ENCODE measurements at regions not wholly inside any gene's neighbourhood (a gene's known extent, or its start where the extent isn't known, plus 50 kb on each side); places are given as distances from the start of the nearest gene placed in this dataset.

- DNase-seq, result no peak
These were observed 802.5 kb upstream of the SLITRK1 start for GRCh38 chr13:84684804-84685203.

DNA sequence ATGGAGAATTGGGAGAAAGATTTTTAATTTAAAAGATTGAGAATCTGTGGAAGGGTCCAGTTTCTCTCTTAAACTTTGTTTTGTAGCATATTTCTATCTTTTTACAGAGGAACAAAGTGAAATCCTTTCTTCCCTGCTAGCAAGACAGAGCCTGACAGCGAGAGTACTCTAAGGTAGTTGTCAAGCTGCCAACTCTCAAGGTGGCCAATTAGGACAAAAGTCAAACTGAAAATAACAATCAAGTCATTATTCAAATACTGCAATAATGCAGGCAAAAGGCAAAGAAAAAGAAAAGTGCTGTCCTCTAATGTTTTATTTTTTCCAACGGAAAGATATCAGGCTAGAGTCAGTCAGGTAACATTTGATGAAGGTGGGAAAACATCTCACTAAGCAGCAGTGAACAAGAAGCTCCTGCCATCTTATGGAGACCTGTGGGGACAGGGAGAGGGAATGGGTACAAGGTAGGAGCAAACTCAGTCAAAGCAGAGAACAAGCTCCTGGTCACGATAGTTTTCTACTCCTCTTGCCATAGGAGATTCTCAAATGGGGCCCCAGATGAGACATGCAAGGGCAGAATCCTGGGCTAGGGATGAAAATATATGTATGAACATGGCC, 801.9 kb upstream of the SLITRK1 start:
- DNase-seq, result no peak

DNA sequence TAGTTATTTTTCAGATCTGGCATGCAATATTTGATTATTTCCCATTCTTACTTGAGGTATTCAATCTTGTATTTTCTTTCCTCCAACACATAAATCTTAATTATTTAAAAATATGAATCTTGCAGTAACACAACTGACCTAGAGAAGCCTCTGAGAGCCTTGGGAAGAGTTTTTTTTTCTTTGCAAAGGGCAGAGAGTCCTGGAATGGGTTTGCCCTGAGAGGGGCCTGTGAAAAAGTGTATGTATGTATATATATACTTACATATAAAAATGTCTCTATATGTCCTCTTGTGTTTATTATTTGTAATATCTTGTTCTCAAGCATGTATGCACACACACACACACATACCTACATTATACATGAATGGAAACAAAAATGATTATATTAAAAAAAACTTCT, 801.2 kb upstream of the SLITRK1 start:
- no peak for DNase-seq

DNA sequence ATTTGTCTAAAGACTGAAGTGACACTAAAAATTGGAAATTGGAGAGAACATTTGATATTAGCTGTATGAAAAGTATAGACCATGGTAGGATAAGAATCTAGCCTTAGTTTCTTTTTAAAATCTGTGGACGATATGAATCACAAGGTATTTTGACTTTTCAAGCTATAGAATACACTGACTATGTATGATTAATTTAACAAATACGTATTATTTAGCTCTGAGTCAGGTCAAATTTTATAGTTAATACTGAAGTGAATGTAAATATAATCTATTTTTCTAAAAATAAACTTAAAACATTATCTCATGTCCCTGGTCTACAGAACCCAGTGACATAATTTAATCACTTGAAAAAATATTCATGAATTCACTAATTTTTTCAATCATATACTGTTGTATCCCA, 795.6 kb upstream of the SLITRK1 start:
- DNase-seq, result no peak

- DNase-seq, result no peak
These were observed 790.3 kb upstream of the SLITRK1 start for GRCh38 chr13:84672616-84673015.

DNA sequence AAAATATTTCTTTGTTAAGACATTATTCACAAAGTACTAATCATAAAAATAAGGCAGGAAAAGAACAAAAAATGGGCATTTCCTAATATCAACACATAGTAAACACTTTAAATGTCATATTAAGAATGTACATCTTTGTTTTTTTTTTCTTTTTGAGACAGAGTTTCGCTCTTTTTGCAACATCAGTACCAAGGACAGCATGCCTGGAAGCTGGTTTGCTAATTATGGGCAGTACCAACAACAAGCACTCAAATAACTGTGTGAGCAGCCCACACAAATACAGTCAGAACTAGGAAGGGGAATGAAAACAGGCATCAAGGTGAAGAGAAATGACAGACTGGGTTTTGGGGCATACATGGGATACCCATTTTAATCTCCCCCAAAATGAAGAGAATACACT, 788.0 kb upstream of the SLITRK1 start:
- DNase-seq, result no peak

DNA sequence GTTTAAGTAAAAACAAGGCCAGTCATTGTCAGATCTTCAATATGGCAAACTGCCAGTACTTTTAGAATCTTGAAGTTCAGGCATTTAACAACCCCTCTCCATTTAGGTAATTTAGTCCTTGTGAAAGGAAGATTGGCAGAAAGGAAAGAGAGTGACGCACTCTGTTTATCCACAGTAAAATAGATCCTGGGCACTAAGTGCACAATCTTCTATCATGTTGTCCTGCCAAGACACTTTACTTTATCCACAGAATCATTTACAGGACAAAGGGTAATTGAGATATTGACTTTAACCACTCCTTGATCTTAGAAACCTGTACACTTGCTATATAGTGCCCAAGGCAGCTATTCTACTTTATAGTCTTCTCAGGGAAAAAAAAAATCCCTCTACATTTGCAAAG, 786.4 kb upstream of the SLITRK1 start:
- no peak for DNase-seq

DNA sequence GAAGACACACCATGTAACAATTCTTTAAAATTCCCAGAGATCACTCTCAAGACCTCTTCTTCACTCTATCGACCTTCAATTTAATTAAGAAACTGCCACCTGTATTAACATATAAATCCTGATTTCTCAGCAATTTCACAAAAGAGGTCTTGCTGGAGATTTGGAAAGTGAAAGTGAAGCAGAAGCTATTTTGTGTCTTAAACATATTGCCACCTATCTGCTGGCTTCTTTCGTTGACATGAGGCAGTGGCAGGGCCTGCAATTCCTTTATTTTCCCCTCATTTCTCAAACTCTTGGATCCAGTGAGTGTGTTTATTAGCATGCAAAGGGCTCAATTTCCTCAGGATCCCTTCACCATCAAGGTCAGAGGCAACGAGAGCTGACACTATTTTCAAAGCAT, 780.2 kb upstream of the SLITRK1 start:
- no peak for DNase-seq

GRCh38 chr13:84661718-84662117, 779.4 kb upstream of the SLITRK1 start:
- no peak for DNase-seq

- DNase-seq, result no peak
These were observed 777.0 kb upstream of the SLITRK1 start for GRCh38 chr13:84659359-84659661.

DNA sequence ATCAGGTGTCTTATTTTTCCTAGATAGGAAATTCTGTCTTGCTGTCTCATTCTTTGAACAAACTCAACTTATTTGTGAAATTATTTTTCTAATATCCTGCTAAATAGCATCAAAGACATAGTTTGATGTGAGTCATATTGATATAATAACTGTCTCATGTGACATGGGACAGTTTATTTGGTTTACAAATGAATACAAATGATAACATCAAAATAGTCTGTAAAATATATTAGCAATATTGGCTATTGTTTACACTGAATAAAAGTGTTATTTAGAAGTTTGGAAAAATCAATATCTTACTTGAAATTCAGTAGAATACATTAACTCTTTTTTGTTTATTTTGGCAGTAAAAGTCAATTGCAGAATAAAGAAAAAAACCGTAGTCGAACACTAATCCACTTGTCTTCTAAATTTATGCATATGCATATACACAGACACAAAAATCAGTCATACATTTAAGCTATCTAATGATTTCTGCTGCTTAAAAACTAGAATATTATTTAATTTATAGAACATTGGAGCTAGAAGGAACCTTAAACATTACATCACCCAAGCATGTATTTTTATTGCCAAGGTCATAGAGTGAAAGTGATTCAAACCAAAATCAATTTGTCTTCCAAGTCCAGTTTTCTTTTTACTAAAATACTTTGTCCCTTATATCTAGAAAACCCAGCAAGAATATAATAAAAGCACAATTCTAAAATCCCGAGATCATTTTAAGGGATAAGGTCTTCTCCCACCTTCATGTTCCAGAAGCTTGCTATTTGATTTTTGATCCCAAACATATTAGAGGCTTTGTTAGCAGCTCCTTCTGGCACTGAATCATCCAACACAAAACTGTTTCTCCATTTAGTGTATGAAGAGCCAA, 776.5 kb upstream of the SLITRK1 start:
- DNase-seq, result no peak

DNA sequence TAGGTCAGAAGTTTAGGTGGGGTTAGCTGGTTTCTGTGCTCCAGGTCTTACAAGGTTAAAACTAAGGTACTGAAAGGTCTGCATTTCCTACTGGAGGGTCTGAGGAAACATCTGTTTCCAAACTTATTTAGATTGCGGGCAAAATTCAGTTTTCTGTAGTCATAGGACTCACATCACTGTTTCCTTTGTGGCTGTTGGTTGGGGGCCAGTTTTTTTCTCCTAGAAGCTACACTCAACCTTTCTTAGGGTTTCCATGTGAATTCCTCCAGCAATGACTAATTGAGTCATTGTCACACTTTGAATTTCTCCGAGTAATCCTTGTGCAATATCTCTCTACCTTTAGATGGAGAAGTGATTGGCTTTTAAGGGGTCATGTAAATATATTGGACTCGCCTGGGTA, 773.4 kb upstream of the SLITRK1 start:
- no peak for DNase-seq

DNA sequence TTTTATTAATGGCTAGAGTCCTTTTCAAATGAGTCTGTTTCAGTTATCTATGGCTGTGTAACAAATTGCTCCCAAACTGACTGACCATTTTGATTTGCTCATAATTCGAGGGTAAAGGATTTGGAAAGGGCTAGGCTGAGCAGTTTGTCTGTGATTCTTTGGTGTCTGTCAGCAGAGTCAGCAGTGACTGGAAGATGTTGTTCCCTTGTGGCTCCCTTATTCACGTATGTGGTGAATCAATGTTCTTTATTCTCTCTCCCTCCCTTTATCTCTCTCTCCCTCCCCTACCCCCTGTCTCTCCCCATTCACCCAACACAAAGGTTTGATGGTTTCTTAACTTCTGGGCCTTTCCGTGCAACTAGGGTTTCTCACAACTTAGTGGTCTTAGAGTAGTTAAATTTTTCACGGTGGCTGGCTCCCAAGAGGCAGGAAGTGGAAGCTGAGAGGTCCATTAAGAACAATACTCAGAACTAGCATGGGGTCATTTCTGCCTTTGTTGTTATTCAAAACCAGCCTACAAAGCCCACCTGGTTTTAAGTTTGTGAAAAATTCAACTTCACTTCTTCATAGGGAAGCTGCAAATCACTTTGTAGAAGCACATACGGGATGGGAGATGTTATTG, 772.5 kb upstream of the SLITRK1 start:
- DNase-seq, result no peak

DNA sequence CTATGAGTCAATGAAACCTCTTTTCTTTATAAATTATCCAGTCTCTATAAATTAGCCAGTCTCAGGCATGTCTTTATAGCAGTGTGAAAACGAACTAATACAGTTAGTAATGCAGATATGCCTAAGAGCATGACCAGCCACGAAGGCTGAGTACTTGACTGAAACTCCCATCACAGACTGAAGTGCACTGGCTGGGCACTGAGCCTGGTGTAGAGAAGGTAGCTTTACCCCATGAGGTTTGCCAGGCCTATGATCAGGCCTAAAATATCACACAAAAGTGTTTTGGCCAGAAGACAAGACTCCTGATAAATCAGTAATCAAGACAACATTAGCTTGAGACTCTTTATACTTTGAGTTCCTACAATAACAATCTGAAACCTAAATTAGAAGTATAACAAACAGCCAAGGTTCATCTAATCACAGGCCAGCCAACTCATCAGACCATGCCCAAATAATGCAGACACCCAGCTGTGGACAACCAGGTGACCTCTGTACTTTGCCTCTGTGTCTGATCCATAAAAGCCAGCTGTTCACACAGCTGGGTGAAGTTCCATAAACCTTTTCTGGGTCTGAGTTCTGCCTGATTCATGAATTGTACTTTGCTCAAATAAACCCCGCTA, 771.8 kb upstream of the SLITRK1 start:
- no peak for DNase-seq

- DNase-seq, result no peak
These were observed 769.4 kb upstream of the SLITRK1 start for GRCh38 chr13:84651705-84652104.

GRCh38 chr13:84651288-84651687, 769.0 kb upstream of the SLITRK1 start:
- no peak for DNase-seq

DNA sequence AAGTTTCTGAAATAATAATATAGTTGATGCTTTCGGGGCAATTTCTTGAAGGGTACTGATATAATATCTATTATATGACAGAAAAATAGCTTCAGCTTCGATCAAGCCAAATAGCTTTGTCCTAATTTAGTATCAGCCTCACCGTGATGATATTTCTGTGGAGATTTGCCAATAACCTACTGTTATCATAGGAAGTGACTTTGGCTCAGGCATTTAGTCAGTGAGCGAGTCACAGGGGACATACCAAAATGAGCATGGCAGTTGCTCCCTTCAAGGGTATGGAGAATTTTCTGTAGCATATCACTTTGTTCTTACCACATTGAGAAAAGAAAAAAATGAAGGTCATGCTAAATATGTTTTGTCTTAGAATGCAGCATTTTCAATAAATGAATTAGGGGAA, 767.6 kb upstream of the SLITRK1 start:
- DNase-seq, result no peak

DNA sequence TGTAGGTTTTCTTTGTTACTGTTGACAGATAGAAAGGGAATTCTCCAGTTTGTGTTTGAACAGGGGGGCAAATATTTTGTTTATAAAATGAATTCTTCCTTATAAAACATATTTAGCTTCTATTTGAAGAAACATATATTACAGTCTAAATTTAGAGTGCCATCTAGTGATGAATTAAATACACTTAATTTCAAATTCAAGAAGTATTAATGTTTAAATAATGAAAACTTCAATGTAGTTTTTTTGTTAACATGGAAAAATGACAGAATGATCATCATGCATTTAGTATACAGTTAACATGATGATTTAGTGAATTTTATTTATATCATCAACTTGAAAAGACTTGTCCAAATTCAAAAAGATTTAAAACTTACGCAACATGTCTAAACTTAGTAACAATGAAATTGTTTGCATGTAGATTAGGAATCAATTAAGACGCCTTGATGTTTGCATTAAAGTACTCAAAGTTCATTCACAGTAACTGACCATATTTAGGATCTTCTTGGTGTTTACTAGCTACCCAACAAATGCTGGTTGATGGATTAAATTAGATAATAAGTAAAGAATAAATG, 765.9 kb upstream of the SLITRK1 start:
- no peak for DNase-seq

DNA sequence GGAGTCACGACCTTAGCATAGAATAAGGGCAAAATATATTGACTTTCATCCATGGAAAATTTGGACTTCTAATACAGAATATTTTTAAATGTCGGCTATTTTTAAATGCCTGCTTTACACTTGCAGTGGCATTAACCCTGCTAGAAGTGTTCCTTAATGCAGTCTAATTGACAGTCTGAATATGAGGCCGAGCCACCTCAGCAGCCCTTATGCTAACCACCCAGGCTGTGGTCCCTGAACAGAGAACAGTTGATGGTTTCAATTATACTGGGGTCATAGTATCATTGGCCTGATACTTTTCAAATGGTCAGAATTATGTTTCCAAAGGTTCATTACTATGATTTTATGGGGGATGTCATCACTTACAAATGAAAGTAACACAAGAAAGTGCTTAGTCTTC, 764.7 kb upstream of the SLITRK1 start:
- no peak for DNase-seq

GRCh38 chr13:84645196-84646012, 763.1 kb upstream of the SLITRK1 start:
- no peak for DNase-seq

GRCh38 chr13:84641491-84641890, 759.2 kb upstream of the SLITRK1 start:
- DNase-seq, result no peak

GRCh38 chr13:84640691-84641090, 758.4 kb upstream of the SLITRK1 start:
- DNase-seq, result no peak

DNA sequence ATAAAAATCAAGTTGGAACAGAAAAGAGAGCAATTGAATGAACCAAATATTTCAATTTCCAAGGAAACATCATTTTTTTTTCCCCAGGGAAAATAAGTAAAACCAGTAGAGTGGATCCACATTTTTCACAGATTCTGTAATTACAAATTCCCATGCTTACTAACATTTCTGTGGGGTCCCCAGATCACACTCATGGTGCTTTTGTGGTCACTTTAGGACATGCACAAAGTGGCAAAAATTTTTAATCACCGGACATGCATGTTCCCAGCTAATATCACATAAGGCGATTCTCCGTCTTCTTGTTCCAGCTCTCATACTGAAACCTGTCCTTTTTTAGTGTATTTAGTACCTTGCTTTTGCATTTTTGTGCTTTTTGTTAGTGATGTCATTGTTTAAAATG, 748.2 kb upstream of the SLITRK1 start:
- DNase-seq, result no peak
